ENCODE measurements at regions not wholly inside any gene's neighbourhood (a gene's known extent, or its start where the extent isn't known, plus 50 kb on each side); places are given as distances from the start of the nearest gene placed in this dataset.

DNA sequence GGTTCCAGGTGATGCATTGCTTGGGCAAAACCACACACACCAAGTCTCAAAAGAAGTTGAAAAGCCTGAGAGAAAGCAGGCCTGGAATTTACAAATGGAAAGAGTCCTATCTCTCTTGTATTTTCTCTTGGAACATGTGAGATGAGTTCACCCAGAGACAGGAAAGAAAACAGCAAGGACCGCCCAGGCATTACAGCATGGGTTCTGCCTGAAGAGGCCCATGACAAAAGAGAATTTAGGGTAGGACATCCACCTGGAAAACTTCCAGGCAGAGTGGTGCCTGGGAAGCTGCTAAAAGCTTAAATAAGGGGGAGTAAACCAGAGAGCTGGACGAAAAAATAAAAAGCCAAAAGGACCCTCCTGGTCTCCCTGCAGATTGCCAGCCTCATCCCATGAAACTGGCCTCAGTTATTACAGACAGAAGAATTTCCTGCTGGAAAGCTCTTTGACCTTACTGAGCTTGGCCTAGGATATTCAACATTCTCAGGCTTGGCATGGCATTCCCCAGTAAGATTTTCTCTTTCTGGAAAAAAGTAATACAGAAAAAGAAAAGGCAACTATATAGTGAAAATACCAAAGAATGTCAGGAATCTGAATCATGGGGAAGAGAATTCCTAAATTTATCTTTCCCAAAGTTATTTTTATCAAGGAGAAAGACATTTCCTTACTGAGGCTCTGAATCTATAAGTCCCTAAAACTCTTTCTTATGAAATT, 121.3 kb upstream of the NUDT4 start:
- no peak for DNase-seq (ENCODE audit: low read depth)
- Histone ChIP-seq H3K27me3 (ENCODE audit: control insufficient read depth, insufficient read depth, low read length) (no peaks in the 10 kb centered on the region), H3K36me3 (ENCODE audit: control insufficient read depth, insufficient read depth, low read length) (no peaks in the 10 kb centered on the region), H3K4me3 (ENCODE audit: low read depth, low read length) (no peak overlapping the region)
- TF ChIP-seq, protein P1, sequence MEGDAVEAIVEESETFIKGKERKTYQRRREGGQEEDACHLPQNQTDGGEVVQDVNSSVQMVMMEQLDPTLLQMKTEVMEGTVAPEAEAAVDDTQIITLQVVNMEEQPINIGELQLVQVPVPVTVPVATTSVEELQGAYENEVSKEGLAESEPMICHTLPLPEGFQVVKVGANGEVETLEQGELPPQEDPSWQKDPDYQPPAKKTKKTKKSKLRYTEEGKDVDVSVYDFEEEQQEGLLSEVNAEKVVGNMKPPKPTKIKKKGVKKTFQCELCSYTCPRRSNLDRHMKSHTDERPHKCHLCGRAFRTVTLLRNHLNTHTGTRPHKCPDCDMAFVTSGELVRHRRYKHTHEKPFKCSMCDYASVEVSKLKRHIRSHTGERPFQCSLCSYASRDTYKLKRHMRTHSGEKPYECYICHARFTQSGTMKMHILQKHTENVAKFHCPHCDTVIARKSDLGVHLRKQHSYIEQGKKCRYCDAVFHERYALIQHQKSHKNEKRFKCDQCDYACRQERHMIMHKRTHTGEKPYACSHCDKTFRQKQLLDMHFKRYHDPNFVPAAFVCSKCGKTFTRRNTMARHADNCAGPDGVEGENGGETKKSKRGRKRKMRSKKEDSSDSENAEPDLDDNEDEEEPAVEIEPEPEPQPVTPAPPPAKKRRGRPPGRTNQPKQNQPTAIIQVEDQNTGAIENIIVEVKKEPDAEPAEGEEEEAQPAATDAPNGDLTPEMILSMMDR (IDR thresholded peaks at IDR 0.05; ENCODE audit: insufficient read depth, low read length, poor library complexity, severe bottlenecking), result no peak

DNA sequence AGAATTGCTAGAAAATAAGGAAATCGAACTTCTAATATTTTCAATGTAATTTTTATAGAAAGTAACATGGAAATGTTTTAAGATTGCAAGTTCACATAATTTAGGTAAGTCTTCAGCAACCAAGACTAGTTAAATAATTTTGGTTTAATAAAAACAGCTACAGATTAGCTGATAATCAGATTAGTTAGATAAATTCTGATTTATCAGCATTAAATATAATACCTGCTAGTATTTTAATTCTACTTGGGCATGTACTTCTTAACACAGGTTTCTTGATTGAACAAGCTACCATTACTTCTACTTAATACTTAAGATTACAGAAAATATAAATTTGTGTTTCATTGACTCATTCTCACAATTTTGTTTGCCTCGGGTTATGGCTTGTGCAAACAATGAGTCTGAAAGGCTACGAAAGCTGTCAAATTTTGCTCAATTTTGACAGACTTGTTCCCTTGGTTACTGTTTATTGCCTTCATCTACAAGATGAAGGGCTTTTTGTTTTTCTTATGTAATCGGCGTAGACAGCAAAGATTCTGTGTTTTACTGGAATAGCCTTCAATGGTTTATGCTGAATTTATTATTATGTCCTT, 116.1 kb upstream of the NUDT4 start:
- Histone ChIP-seq H3K27me3 (ENCODE audit: control insufficient read depth, insufficient read depth, low read length) (no peaks in the 10 kb centered on the region), H3K36me3 (ENCODE audit: control insufficient read depth, insufficient read depth, low read length) (no peaks in the 10 kb centered on the region), H3K4me3 (ENCODE audit: low read depth, low read length) (no peak overlapping the region)
- TF ChIP-seq, protein P1 (IDR thresholded peaks at IDR 0.05; ENCODE audit: insufficient read depth, low read length, poor library complexity, severe bottlenecking), result no peak
- DNase-seq (ENCODE audit: low read depth), result no peak

DNA sequence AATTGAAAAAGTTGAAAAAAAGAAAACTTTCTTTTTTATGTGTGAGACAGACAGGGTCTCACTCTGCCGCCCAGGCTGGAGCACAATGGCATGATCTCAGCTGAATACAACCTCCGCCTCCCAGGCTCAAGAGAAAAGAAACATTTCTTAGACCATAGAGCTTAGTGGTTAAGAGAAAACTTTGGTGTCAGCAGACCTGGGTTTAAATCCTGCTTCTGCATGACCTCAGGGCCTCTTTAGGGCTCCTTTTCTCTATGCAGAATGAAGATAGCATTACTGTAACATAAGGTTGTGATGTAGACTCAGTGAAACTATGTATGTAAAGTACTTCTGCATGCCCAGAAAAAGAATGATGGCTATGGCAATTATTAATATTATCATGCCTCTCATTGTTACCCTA, 104.7 kb upstream of the NUDT4 start:
- Histone ChIP-seq H3K27me3 (ENCODE audit: control insufficient read depth, insufficient read depth, low read length) (no peaks in the 10 kb centered on the region), H3K36me3 (ENCODE audit: control insufficient read depth, insufficient read depth, low read length) (no peaks in the 10 kb centered on the region), H3K4me3 (ENCODE audit: low read depth, low read length) (no peak overlapping the region)
- TF ChIP-seq, protein P1 (IDR thresholded peaks at IDR 0.05; ENCODE audit: insufficient read depth, low read length, poor library complexity, severe bottlenecking), result no peak
- no peak for DNase-seq (ENCODE audit: low read depth)

DNA sequence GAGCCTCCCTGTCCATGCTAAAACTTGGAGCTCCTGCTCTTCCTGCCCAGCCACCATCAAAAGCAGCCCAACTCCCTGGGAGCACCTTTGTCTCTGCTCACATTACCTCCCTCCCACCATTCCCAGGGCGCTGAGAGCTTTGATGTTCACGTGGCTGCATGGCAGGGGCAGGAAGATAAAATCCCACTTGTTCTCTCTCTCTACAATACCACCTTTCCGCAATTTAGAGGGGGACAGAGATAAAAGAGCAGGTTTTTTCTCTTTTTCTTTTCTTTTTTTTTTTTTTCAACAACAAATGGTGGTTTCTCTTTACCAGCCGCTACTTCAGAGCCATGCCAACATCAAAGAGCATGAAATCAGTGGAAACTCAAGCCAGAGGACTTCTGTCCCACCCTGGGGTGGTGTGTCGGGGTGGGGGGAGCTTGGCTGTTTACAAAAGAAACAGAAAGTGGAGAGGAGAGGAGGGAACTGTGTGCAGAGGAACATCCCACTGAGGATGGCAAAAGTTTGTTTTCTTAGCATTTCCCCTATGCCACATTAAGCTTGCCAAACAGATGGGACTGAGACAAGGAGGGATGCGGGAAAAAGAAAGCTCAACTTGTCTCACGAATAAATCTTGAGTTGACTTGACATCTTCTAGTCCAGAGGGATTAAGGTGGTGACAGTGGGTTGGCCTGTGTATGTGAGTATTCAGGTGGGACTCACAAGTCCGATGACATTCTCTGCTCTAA, 103.7 kb upstream of the NUDT4 start:
- Histone ChIP-seq H3K27me3 (ENCODE audit: control insufficient read depth, insufficient read depth, low read length) (no peaks in the 10 kb centered on the region), H3K36me3 (ENCODE audit: control insufficient read depth, insufficient read depth, low read length) (no peaks in the 10 kb centered on the region), H3K4me3 (ENCODE audit: low read depth, low read length) (no peak overlapping the region)
- TF ChIP-seq, protein P1 (IDR thresholded peaks at IDR 0.05; ENCODE audit: insufficient read depth, low read length, poor library complexity, severe bottlenecking), result no peak
- no peak for DNase-seq (ENCODE audit: low read depth)

DNA sequence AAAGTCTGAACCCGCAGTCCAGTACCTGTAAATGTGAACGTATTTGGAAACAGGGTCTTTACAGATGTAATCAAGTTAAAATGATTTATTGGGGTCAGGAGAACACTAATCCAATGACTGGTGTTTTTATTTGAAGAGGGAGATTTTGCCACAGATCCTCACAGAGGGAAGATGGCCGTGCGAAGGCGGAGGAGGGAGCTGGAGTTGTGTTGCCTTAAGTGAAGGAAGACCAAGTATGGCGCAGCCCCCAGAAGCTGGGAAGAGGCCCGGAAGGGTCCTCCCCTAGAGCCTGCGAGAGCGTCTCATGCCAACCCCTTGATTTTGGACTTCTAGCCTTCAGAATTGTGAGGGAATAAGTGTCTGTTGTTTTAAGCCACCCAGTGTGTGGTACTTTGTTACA, 102.8 kb upstream of the NUDT4 start:
- H3K36me3 ChIP-seq (ENCODE audit: control insufficient read depth, insufficient read depth, low read length), result no peaks in the 10 kb centered on the region
- no peaks in the 10 kb centered on the region for H3K27me3 ChIP-seq (ENCODE audit: control insufficient read depth, insufficient read depth, low read length)
- H3K4me3 ChIP-seq (ENCODE audit: low read depth, low read length), result no peak overlapping the region
- DNase-seq (ENCODE audit: low read depth), result no peak
- TF ChIP-seq, protein P1 (IDR thresholded peaks at IDR 0.05; ENCODE audit: insufficient read depth, low read length, poor library complexity, severe bottlenecking), result no peak

Measured in kidney epithelial cell (primary cell).